ENCODE measurements at regions not wholly inside any gene's neighbourhood (a gene's known extent, or its start where the extent isn't known, plus 50 kb on each side); places are given as distances from the start of the nearest gene placed in this dataset.

- peak; percentile 5 for TF ChIP-seq CTCF (IDR thresholded peaks at IDR 0.05; ENCODE audit: insufficient read depth, low read depth, low read length)
- DNase-seq (ENCODE audit: low read depth): no peak
- H3K4me3 ChIP-seq (ENCODE audit: low read depth, low read length): no peak overlapping the region
Measured at GRCh38 chr11:69881467-69882269, 62.5 kb upstream of the FGF3 start.

GRCh38 chr11:69882270-69882608, 63.0 kb upstream of the FGF3 start:
- no peak overlapping the region for H3K4me3 ChIP-seq (ENCODE audit: low read depth, low read length)
- TF ChIP-seq CTCF (IDR thresholded peaks at IDR 0.05; ENCODE audit: insufficient read depth, low read depth, low read length): no peak
- no peak for DNase-seq (ENCODE audit: low read depth)

- no peak for DNase-seq (ENCODE audit: low read depth)
- H3K4me3 ChIP-seq (ENCODE audit: low read depth, low read length): no peak overlapping the region
- TF ChIP-seq CTCF (IDR thresholded peaks at IDR 0.05; ENCODE audit: insufficient read depth, low read depth, low read length): no peak
Measured at GRCh38 chr11:69883292-69884255, 64.4 kb upstream of the FGF3 start.

GRCh38 chr11:69884286-69884685, 65.1 kb upstream of the FGF3 start:
- no peak overlapping the region for H3K4me3 ChIP-seq (ENCODE audit: low read depth, low read length)
- no peak for DNase-seq (ENCODE audit: low read depth)
- TF ChIP-seq CTCF (IDR thresholded peaks at IDR 0.05; ENCODE audit: insufficient read depth, low read depth, low read length): no peak

- H3K4me3 ChIP-seq (ENCODE audit: low read depth, low read length): no peak overlapping the region
- no peak for TF ChIP-seq CTCF (IDR thresholded peaks at IDR 0.05; ENCODE audit: insufficient read depth, low read depth, low read length)
- DNase-seq (ENCODE audit: low read depth): no peak
Measured at GRCh38 chr11:69884751-69885150, 65.5 kb upstream of the FGF3 start.

- no peak overlapping the region for H3K4me3 ChIP-seq (ENCODE audit: low read depth, low read length)
- no peak for TF ChIP-seq CTCF (IDR thresholded peaks at IDR 0.05; ENCODE audit: insufficient read depth, low read depth, low read length)
- no peak for DNase-seq (ENCODE audit: low read depth)
Measured at GRCh38 chr11:69887330-69887729, 68.1 kb upstream of the FGF3 start.
